HEK293T (cell line): ENCODE measurements at regions not wholly inside any gene's neighbourhood (a gene's known extent, or its start where the extent isn't known, plus 50 kb on each side); places are given as distances from the start of the nearest gene placed in this dataset.

Source experiments
- CTCF ChIA-PET: fragments of 350-600 bp; formaldehyde crosslinking; extraction: SDS; loops from one replicate; lab custom pipeline; 2021; ENCODE audit warnings: antibody characterized with exemption, inconsistent platforms; lab: Yijun Ruan, JAX
- POLR2A ChIA-PET: fragments of 350-600 bp; formaldehyde crosslinking; extraction: SDS; loops from one replicate; lab custom pipeline; 2020; ENCODE audit warnings: antibody characterized with exemption, inconsistent platforms; lab: Yijun Ruan, JAX
- DNase-seq: peaks from one replicate; pipeline ENCODE4 v3.0.0; 2012; ENCODE audit warnings: mixed read lengths; ENCODE audit errors: extremely low spot score
- ARNT ChIP-seq: fragments of 450-650 bp; IDR thresholded peaks from 2 replicates; pipeline ENCODE4 v1.6.1; 2017; ENCODE audit warnings: mild to moderate bottlenecking
- BHLHE40 ChIP-seq: fragments of 450-650 bp; IDR thresholded peaks from 2 replicates; pipeline ENCODE4 v1.6.1; 2016; ENCODE audit warnings: mild to moderate bottlenecking, moderate library complexity, borderline replicate concordance
- CTBP1 ChIP-seq: fragments of 450-650 bp; IDR thresholded peaks from 2 replicates; pipeline ENCODE4 v1.6.1; 2016; ENCODE audit warnings: borderline replicate concordance
- ELF4 ChIP-seq: fragments of 450-650 bp; IDR thresholded peaks from 2 replicates; pipeline ENCODE4 v1.6.1; 2017; ENCODE audit warnings: antibody characterized with exemption
- FOXA1 ChIP-seq: fragments of 450-650 bp; IDR thresholded peaks from 2 replicates; pipeline ENCODE4 v1.6.1; 2016; ENCODE audit warnings: mild to moderate bottlenecking
- FOXK2 ChIP-seq: fragments of 450-650 bp; IDR thresholded peaks from 2 replicates; pipeline ENCODE4 v1.6.1; 2016; ENCODE audit warnings: mild to moderate bottlenecking
- FOXM1 ChIP-seq: fragments of 450-650 bp; IDR thresholded peaks from 2 replicates; pipeline ENCODE4 v1.6.1; 2017; ENCODE audit warnings: mild to moderate bottlenecking, borderline replicate concordance
- HDGF ChIP-seq: fragments of 450-650 bp; IDR thresholded peaks from 2 replicates; pipeline ENCODE4 v1.6.1; 2017; ENCODE audit warnings: antibody characterized with exemption, borderline replicate concordance
- L3MBTL2 ChIP-seq: fragments of 450-650 bp; conservative IDR thresholded peaks from 2 replicates; pipeline ENCODE4 v1.6.1; 2016; ENCODE audit warnings: mild to moderate bottlenecking
- LEF1 ChIP-seq: fragments of 450-650 bp; IDR thresholded peaks from 2 replicates; pipeline ENCODE4 v1.6.1; 2017; ENCODE audit warnings: mild to moderate bottlenecking, borderline replicate concordance
- NFRKB ChIP-seq: fragments of 450-650 bp; IDR thresholded peaks from 2 replicates; pipeline ENCODE4 v1.6.1; 2016; ENCODE audit warnings: mild to moderate bottlenecking, moderate library complexity
- SP1 ChIP-seq: fragments of 450-650 bp; IDR thresholded peaks from 2 replicates; pipeline ENCODE4 v1.6.1; 2017
- SUZ12 ChIP-seq: fragments of 450-650 bp; IDR thresholded peaks from 2 replicates; pipeline ENCODE4 v1.6.1; 2016; ENCODE audit warnings: mild to moderate bottlenecking
- TARDBP ChIP-seq: fragments of 450-650 bp; IDR thresholded peaks from 2 replicates; pipeline ENCODE4 v1.6.1; 2016
- ZNF384 ChIP-seq: fragments of 450-650 bp; IDR thresholded peaks from 2 replicates; pipeline ENCODE4 v1.6.1; 2016
- TF ChIP-seq, protein P1 (sequence below): fragments of 450-650 bp; IDR thresholded peaks from 2 replicates; pipeline ENCODE4 v1.6.1; 2016

DNA sequence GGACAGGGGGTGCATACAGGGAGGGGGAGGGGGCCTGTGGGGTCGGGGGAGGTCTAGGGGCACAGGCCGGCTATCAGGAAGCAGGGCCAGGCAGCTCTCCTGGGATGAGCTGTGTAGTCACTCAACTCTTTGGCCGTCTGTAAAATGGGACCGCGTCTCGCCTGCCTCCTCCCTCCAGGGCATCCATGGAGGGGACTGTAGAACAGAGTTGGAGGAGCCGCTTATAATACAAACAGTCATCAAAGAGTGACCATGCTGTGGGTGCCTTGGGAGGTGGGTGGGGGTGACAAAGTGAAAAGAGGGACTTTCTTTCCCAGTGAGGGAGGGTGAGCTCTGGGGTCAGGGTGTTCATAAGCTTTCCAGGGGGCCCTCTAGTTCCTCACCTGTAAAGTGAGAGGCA is 169.6 kb upstream of the HAAO start:
- no peak for TF ChIP-seq FOXA1
- no peak for TF ChIP-seq SP1
- no peak for TF ChIP-seq HDGF
- no peak for TF ChIP-seq ARNT
- no peak for TF ChIP-seq ELF4
- TF ChIP-seq L3MBTL2 = no peak
- no peak for TF ChIP-seq CTBP1
- TF ChIP-seq BHLHE40 = no peak
- TF ChIP-seq FOXK2 = no peak
- TF ChIP-seq NFRKB = no peak
- TF ChIP-seq, protein P1, sequence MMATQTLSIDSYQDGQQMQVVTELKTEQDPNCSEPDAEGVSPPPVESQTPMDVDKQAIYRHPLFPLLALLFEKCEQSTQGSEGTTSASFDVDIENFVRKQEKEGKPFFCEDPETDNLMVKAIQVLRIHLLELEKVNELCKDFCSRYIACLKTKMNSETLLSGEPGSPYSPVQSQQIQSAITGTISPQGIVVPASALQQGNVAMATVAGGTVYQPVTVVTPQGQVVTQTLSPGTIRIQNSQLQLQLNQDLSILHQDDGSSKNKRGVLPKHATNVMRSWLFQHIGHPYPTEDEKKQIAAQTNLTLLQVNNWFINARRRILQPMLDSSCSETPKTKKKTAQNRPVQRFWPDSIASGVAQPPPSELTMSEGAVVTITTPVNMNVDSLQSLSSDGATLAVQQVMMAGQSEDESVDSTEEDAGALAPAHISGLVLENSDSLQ = no peak
- TF ChIP-seq SUZ12 = no peak
- no peak for TF ChIP-seq TARDBP
- TF ChIP-seq LEF1 = no peak
- no peak for TF ChIP-seq FOXM1
- TF ChIP-seq ZNF384 = no peak
- CTCF ChIA-PET = interaction anchor here (0.5 kb wide), 1 partner anchor 34 kb away, joined by 3 read pairs; no protein-coding TSS in a partner anchor
- DNase-seq = no peak
- POLR2A ChIA-PET = interaction anchor here (0.6 kb wide), 1 partner anchor 13 kb away, joined by 3 read pairs; no protein-coding TSS in a partner anchor

DNA sequence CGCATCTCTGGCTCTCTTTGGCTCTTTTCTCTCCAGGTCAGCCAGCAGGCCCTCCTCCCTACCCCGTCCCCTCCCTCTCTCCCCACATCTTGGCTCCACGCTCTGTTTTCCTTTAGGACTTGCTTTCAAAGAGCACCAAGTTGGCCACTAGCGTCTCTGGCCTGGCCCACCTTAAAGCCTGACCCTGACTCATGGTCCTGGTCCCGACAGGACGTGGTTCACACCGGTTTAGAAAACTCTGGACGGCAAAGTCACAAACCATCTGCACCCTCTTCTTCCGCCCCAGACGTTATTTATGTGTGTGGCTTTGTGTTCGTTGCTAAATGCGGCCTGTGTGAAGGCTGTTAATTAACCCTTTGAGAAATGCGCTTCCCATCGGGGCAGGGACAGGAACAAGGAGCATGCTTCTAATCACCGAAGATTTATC is 169.0 kb upstream of the HAAO start:
- ChIA-PET POLR2A (no interaction called here), CTCF (no interaction called here)
- TF ChIP-seq HDGF (no peak), ARNT (no peak)
- no peak for DNase-seq

DNA sequence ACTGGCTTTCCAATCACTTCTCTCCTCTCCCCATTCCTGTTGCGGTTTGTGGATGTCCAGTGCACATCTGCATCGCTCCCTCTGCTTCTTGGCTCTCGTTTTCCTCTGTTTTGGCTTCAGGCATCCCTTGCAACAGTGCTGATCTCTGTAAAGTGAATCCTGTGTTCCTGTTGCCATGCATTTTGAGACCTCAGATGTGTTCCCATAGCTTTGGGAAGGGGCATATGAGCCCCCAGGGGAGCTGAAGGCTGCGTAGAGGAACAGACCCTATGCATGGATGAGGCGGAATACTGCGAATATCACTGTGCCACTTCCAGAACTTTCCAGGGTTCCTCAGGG is 168.4 kb upstream of the HAAO start:
- TF ChIP-seq, protein P1 = no peak
- TF ChIP-seq FOXA1 (no peak), ARNT (no peak), HDGF (no peak), L3MBTL2 (no peak), FOXK2 (no peak), SP1 (no peak), LEF1 (no peak), CTBP1 (no peak), SUZ12 (no peak), FOXM1 (no peak), ELF4 (no peak), ZNF384 (no peak), NFRKB (no peak), BHLHE40 (no peak), TARDBP (no peak)
- CTCF ChIA-PET = no interaction called here
- no peak for DNase-seq
- POLR2A ChIA-PET = no interaction called here

DNA sequence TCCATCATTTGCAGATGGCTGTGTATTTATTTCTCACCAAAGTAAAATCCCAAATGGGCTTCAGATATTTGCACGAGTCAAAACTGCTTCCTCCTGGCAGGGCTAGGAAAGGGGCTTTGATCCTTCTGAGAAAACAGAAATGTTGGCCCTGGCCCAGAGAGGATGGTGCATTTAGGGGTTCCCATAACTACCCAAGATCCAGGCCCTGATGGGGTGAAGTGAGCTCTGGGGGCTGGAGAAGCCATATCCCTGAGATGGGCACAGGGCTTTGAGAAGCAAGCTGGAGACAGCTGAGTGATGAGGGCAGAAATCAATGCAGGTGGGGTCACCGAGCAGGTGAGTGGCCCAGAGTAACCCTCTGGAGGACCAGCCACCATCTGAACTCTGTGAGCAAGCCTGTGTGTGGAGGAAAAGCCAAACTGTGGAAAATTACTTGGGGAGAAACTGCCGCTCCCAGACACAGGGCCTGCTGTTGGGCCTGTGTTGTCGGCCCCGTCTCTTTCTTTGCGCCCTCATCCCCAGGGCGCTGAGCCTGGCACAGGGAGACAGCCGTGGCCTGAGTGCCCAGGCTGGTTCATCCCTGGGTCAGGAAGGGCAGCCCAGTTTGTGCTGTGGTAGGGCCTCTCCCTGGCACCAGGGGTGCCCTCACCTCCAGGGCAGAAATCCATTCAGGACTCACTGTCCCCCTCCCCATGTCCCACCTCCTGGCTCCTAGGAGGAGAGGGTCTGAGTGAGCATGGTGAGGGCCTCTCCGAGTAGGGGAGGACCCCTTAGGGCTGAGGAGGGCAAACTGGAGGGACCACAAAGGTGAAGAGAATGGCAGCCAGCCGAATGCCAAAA is 167.8 kb upstream of the HAAO start:
- no peak for DNase-seq
- no peak for TF ChIP-seq SP1
- TF ChIP-seq, protein P1 = no peak
- TF ChIP-seq LEF1 = no peak
- no peak for TF ChIP-seq NFRKB
- no peak for TF ChIP-seq CTBP1
- TF ChIP-seq ELF4 = no peak
- no peak for TF ChIP-seq TARDBP
- TF ChIP-seq FOXK2 = no peak
- no peak for TF ChIP-seq ZNF384
- no peak for TF ChIP-seq ARNT
- POLR2A ChIA-PET = no interaction called here
- CTCF ChIA-PET = no interaction called here

DNA sequence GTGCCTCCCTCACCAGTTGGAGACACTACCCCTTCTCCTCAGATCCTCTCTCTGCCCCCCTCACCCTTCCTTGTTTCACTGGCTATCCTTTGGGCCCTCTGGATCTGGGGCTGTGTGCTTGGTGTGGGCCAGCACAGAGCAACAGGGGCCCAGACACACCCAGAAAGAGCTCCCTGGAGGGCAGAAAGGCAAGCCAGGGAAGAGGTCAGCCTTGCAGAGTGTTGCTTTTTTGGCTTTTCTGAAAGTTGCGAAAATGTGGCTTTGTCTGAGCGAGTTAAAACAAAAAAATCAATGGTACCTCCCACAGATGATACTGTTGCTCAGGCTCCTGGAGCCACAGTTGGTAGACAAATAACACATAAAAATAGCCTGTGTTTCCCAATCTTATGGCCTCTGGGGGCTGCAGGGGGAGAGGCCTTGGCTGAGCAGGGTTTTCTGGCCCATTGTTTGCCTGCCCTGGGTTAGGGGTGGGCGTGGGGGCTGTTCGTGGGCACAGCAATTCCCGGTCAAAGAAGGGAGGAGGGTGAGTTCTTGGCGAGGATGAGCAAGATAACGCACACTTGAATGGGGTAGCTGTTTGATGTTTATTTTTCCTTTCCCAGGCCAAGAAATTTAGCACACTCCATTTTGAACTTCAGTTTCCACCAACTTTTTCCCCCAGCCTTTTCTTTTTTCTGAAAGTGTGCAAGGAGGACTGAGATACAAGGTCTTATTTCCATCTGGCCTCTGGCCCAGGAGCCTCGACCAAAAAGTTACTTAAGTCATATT is 167.0 kb upstream of the HAAO start:
- DNase-seq = no peak
- CTCF ChIA-PET = no interaction called here
- no peak for TF ChIP-seq LEF1
- no peak for TF ChIP-seq FOXM1
- TF ChIP-seq ZNF384 = no peak
- TF ChIP-seq SUZ12 = no peak
- no peak for TF ChIP-seq ARNT
- TF ChIP-seq NFRKB = no peak
- POLR2A ChIA-PET = no interaction called here

DNA sequence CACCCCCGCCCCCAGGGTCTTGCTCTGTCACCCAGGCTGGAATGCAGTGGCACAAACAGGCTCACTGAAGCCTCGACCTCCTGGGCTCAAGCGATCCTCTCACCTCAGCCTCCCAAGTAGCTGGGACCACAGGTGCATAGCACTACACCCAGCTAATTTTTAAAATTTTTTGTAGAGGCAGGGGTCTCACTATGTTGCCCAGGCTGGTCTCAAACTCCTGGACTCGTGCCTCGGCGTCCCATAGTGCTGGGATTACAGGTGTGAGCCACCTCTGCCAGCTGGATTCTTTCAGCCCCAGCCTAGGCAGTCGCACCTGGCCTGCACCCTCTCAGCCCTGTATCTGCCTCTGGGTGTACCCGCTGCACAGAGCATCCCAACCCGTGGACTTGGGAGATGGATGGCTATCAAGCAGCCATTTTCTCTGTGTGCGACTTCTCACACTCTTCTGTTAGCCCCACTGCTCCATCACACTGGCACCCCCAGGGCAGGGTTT is 166.4 kb upstream of the HAAO start:
- ChIA-PET CTCF (no interaction called here), POLR2A (no interaction called here)
- DNase-seq = no peak

More for the DNA sequence above, 166.4 kb upstream of the HAAO start:
- TF ChIP-seq SP1 (no peak), SUZ12 (no peak), FOXA1 (no peak)
